ENCODE measurements at regions not wholly inside any gene's neighbourhood (a gene's known extent, or its start where the extent isn't known, plus 50 kb on each side); places are given as distances from the start of the nearest gene placed in this dataset.

DNA sequence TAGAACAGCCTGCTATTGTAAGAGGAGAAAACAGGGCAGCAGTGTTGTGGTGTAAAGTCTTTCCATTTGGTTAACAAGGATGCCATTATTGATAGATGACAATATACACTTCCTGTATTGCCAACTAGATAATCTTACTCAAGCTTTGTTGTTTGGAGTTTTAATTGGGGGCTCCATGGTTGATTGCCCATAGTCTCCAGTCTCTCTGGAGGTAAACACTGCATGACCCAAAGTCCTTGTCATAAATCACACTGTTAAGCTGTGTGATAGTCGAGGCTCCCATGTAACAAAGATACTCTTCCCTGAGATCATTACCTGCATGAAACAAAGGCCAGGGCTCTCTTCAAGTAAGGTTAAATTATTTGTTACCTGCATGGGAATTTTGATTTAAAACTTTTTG, 394.6 kb downstream of the C4orf33 start:
- H3K4me1 ChIP-seq: no peaks in the 10 kb centered on the region
- intact Hi-C loops (cut with DNase I): no loop called here
- H3K36me3 ChIP-seq: no peaks in the 10 kb centered on the region
- WGBS, 2 donors: 63 to 67% methylated on average over 1 of the region's 1 CpG
- H3K27me3 ChIP-seq: no peaks in the 10 kb centered on the region
- TF ChIP-seq, protein P1, sequence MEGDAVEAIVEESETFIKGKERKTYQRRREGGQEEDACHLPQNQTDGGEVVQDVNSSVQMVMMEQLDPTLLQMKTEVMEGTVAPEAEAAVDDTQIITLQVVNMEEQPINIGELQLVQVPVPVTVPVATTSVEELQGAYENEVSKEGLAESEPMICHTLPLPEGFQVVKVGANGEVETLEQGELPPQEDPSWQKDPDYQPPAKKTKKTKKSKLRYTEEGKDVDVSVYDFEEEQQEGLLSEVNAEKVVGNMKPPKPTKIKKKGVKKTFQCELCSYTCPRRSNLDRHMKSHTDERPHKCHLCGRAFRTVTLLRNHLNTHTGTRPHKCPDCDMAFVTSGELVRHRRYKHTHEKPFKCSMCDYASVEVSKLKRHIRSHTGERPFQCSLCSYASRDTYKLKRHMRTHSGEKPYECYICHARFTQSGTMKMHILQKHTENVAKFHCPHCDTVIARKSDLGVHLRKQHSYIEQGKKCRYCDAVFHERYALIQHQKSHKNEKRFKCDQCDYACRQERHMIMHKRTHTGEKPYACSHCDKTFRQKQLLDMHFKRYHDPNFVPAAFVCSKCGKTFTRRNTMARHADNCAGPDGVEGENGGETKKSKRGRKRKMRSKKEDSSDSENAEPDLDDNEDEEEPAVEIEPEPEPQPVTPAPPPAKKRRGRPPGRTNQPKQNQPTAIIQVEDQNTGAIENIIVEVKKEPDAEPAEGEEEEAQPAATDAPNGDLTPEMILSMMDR (IDR thresholded peaks at IDR 0.05): no peak
- no peak for TF ChIP-seq POLR2A (IDR thresholded peaks at IDR 0.05)
- H3K4me3 ChIP-seq (replicated peaks in 1 of 3): no peak overlapping the region
- no peak overlapping the region for H3K27ac ChIP-seq
- DNase-seq: no peak
- H3K9me3 ChIP-seq: no peaks in the 10 kb centered on the region

DNA sequence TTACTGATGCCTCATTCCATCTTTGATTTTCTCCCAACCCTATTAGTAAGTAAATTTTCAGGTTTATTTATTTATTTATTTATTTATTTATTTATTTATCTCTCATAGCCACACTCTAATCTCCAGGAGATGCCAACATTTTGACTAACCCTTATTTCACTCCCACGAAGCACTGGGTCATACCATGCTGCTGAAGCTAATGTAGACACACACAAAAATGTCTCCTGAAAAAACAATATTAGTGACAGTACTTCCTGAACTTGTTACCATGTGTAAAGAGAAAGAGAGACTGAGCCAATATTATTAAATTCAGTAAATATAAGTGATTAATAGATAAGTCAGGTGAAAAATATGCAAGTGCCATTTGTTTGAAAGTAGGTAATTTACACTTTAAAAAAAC, 402.7 kb downstream of the C4orf33 start:
- WGBS, 2 donors: 60 to 85% methylated on average over 1 of the region's 1 CpG
- no peaks in the 10 kb centered on the region for H3K9me3 ChIP-seq
- DNase-seq: no peak
- H3K27ac ChIP-seq: no peak overlapping the region
- TF ChIP-seq POLR2A (IDR thresholded peaks at IDR 0.05): no peak
- TF ChIP-seq, protein P1 (IDR thresholded peaks at IDR 0.05): no peak
- H3K36me3 ChIP-seq: no peaks in the 10 kb centered on the region
- H3K4me3 ChIP-seq (replicated peaks in 1 of 3): no peak overlapping the region
- H3K27me3 ChIP-seq: no peaks in the 10 kb centered on the region
- intact Hi-C loops (cut with DNase I): no loop called here
- H3K4me1 ChIP-seq: no peaks in the 10 kb centered on the region

DNA sequence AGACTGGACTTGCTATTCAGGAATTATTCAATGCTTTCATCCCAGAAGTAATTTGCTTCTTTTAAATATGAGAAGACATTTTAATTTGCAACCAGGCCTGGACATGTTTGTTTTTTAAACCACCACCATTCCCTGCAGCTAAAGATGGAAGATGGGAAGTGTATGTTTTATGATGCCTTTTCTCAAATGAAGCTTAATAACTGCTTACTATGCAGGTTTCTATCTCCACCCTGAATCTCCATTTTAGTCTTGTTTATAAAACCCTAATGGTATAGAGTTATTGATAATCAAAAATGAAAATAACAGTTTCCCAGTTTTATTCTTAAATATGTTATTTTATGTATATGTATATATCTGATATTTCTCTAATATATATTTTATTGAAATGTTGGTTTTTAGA, 418.9 kb downstream of the C4orf33 start:
- TF ChIP-seq POLR2A (IDR thresholded peaks at IDR 0.05): no peak
- TF ChIP-seq, protein P1 (IDR thresholded peaks at IDR 0.05): no peak
- intact Hi-C loops (cut with DNase I): no loop called here
- H3K36me3 ChIP-seq: no peaks in the 10 kb centered on the region
- H3K27ac ChIP-seq: no peak overlapping the region
- no peaks in the 10 kb centered on the region for H3K9me3 ChIP-seq
- DNase-seq: no peak
- H3K4me3 ChIP-seq (replicated peaks in 1 of 3): no peak overlapping the region
- no peaks in the 10 kb centered on the region for H3K4me1 ChIP-seq
- no peaks in the 10 kb centered on the region for H3K27me3 ChIP-seq

DNA sequence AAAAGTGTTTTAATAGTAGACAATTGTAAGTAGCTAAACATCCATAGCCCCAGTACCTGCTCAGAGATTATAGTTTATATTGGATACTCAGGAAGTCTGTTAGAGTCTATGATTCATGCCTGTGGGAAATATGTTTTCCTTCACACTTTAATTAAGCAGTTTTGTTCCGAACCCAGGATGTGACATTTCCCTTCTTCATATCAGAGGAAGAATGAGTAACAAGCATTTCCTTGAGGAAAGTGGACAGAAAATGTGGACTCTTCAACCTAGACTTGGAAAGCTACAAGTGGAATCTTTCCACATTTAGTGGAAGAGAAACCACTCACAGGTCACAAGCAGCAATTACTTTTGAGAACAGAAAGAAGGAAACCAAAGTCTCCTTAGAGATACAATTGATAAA, 419.4 kb downstream of the C4orf33 start:
- intact Hi-C loops (cut with DNase I): no loop called here
- TF ChIP-seq POLR2A (IDR thresholded peaks at IDR 0.05): no peak
- TF ChIP-seq, protein P1 (IDR thresholded peaks at IDR 0.05): no peak
- 71 to 76% methylated on average over 1 of the region's 1 CpG for WGBS, 2 donors

DNA sequence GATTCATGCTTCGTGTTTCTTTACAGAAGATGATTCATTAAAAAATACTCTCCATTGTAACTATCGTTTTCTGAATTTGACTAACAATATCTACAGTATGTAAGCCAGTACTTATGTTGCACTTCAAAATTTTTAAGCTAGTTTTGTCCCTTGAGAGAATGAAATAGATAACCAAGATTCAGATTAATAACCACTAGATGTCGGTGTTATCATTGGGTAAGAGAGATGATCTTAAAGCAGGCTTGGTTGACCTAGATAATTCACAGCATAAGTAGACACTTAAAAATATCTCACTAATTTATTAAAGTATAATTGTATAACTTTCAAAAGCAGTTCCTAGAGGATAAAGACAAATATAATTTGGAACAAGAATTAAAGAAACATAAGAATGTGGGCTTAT, 430.9 kb downstream of the C4orf33 start:
- no peak for DNase-seq
- no peak overlapping the region for H3K27ac ChIP-seq
- no peak for TF ChIP-seq POLR2A (IDR thresholded peaks at IDR 0.05)
- TF ChIP-seq, protein P1 (IDR thresholded peaks at IDR 0.05): no peak
- no peaks in the 10 kb centered on the region for H3K9me3 ChIP-seq
- intact Hi-C loops (cut with DNase I): no loop called here
- no peaks in the 10 kb centered on the region for H3K4me1 ChIP-seq
- WGBS, 2 donors: 55 to 82% methylated on average over 3 of the region's 3 CpGs
- H3K4me3 ChIP-seq (replicated peaks in 1 of 3): no peak overlapping the region
- H3K36me3 ChIP-seq: no peaks in the 10 kb centered on the region
- H3K27me3 ChIP-seq: no peaks in the 10 kb centered on the region

More for the DNA sequence above, 419.4 kb downstream of the C4orf33 start:
- Histone ChIP-seq H3K4me3 (replicated peaks in 1 of 3) (no peak overlapping the region), H3K36me3 (no peaks in the 10 kb centered on the region), H3K27me3 (no peaks in the 10 kb centered on the region), H3K4me1 (no peaks in the 10 kb centered on the region), H3K9me3 (no peaks in the 10 kb centered on the region), H3K27ac (no peak overlapping the region)
- DNase-seq: no peak
